ENCODE measurements at regions not wholly inside any gene's neighbourhood (a gene's known extent, or its start where the extent isn't known, plus 50 kb on each side); places are given as distances from the start of the nearest gene placed in this dataset.

DNA sequence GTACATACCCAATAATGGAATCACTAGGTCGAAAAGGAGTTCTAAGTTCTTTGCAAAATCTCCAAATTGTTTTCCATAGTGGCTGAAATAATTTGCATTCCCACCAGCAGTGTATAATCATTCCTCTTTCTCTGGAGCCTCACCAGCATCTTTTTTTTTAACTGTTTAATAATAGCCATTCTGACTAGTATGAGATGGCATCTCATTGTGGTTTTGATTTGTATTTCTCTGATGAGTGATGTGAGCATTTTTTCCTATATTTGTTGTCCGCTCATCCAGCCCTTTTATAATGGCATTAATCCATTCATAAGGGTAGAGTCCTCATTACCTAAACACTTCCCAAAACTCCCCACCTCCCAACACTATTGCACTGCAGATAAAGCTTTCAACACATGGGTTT, 278.3 kb downstream of the SEC23A start:
- Mint-ChIP-seq H3K4me1 (peaks cover 44% of the 10 kb centered on the region), H3K27me3 (ENCODE audit: low read depth in 3 of 3) (peaks cover 0 to 1% (median 0%) of the 10 kb centered on the region in 3 donors), H3K27ac (no peak overlapping the region), H3K9me3 (peaks cover 0 to 4% (median 3%) of the 10 kb centered on the region in 7 donors), H3K4me3 (no peak overlapping the region), H3K36me3 (no peaks in the 10 kb centered on the region)
- intact Hi-C loops (cut with micrococcal nuclease): no loop called here
- TF ChIP-seq, protein P1, sequence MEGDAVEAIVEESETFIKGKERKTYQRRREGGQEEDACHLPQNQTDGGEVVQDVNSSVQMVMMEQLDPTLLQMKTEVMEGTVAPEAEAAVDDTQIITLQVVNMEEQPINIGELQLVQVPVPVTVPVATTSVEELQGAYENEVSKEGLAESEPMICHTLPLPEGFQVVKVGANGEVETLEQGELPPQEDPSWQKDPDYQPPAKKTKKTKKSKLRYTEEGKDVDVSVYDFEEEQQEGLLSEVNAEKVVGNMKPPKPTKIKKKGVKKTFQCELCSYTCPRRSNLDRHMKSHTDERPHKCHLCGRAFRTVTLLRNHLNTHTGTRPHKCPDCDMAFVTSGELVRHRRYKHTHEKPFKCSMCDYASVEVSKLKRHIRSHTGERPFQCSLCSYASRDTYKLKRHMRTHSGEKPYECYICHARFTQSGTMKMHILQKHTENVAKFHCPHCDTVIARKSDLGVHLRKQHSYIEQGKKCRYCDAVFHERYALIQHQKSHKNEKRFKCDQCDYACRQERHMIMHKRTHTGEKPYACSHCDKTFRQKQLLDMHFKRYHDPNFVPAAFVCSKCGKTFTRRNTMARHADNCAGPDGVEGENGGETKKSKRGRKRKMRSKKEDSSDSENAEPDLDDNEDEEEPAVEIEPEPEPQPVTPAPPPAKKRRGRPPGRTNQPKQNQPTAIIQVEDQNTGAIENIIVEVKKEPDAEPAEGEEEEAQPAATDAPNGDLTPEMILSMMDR (IDR thresholded peaks at IDR 0.05): no peak
- no peak overlapping the region for H3K4me2 ChIP-seq (replicated peaks; ENCODE audit: extremely low read depth, low read length, poor library complexity, severe bottlenecking)
- H3K27ac ChIP-seq (ENCODE audit: low read depth in 1 of 2, low read length in 2 of 2): no peak overlapping the region
- no peaks in the 10 kb centered on the region for H3K9me3 ChIP-seq (replicated peaks in 1 of 2; ENCODE audit: control insufficient read depth in 1 of 2, insufficient read depth in 1 of 2, low read length in 2 of 2)
- no peaks in the 10 kb centered on the region for H3K36me3 ChIP-seq (replicated peaks in 1 of 2; ENCODE audit: control insufficient read depth in 1 of 2, insufficient read depth in 2 of 2, low read length in 2 of 2)
- WGBS (ENCODE audit: insufficient coverage): no CpG with 5 or more reads among the region's 2 CpGs
- no peaks in the 10 kb centered on the region for H3K27me3 ChIP-seq (ENCODE audit: control insufficient read depth in 2 of 2, insufficient read depth in 2 of 2, low read length in 2 of 2)
- H3K4me1 ChIP-seq (ENCODE audit: control insufficient read depth in 1 of 2, insufficient read depth in 2 of 2, low read length in 2 of 2): peaks cover 25 to 35% of the 10 kb centered on the region in 2 donors
- no peaks in the 10 kb centered on the region for H4K20me1 ChIP-seq (ENCODE audit: insufficient read depth, low read length)
- H2AFZ ChIP-seq (ENCODE audit: insufficient read depth, low read depth, low read length, poor library complexity, severe bottlenecking): no peak overlapping the region
- no peak overlapping the region for H3K9ac ChIP-seq (ENCODE audit: insufficient read depth, low read length, poor library complexity, severe bottlenecking)
- H3K79me2 ChIP-seq (ENCODE audit: insufficient read depth, low read length): no peaks in the 10 kb centered on the region
- no peak overlapping the region for H3K4me3 ChIP-seq (replicated peaks in 1 of 3; ENCODE audit: low read depth in 2 of 3, low read length in 3 of 3)
- no peak for DNase-seq

DNA sequence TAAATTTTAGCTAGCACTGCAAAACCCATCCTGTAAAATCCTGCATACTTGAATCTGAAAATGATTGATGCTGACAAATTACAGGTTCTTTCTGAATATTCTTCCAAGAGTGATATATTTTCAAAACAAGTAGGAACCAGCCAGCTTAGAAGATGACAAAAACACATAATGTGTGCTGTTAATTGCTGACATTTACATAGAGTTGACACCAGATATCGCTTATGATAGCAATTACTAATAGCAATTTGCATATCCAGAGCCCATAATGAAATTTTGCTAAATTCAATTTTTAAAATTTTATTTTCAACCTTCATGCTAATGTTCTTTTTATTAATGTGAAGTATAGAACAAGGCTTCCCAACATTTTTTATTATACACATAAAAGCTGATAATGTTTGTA, 284.5 kb downstream of the SEC23A start:
- no peak overlapping the region for H3K4me3 Mint-ChIP-seq
- peaks cover 0 to 2% (median 1%) of the 10 kb centered on the region in 3 donors for H3K27me3 Mint-ChIP-seq (ENCODE audit: low read depth in 3 of 3)
- Histone ChIP-seq H2AFZ (ENCODE audit: insufficient read depth, low read depth, low read length, poor library complexity, severe bottlenecking) (no peak overlapping the region), H3K27me3 (ENCODE audit: control insufficient read depth in 2 of 2, insufficient read depth in 2 of 2, low read length in 2 of 2) (no peaks in the 10 kb centered on the region), H3K79me2 (ENCODE audit: insufficient read depth, low read length) (no peaks in the 10 kb centered on the region), H4K20me1 (ENCODE audit: insufficient read depth, low read length) (no peaks in the 10 kb centered on the region), H3K4me1 (ENCODE audit: control insufficient read depth in 1 of 2, insufficient read depth in 2 of 2, low read length in 2 of 2) (no peaks in the 10 kb centered on the region), H3K36me3 (replicated peaks in 1 of 2; ENCODE audit: control insufficient read depth in 1 of 2, insufficient read depth in 2 of 2, low read length in 2 of 2) (no peaks in the 10 kb centered on the region), H3K9ac (ENCODE audit: insufficient read depth, low read length, poor library complexity, severe bottlenecking) (no peak overlapping the region), H3K4me2 (replicated peaks; ENCODE audit: extremely low read depth, low read length, poor library complexity, severe bottlenecking) (no peak overlapping the region), H3K9me3 (replicated peaks in 1 of 2; ENCODE audit: control insufficient read depth in 1 of 2, insufficient read depth in 1 of 2, low read length in 2 of 2) (no peaks in the 10 kb centered on the region), H3K4me3 (replicated peaks in 1 of 3; ENCODE audit: low read depth in 2 of 3, low read length in 3 of 3) (no peak overlapping the region), H3K27ac (ENCODE audit: low read depth in 1 of 2, low read length in 2 of 2) (no peak overlapping the region)
- H3K27ac Mint-ChIP-seq: no peak overlapping the region
- TF ChIP-seq, protein P1 (IDR thresholded peaks at IDR 0.05): no peak
- peaks cover 10% of the 10 kb centered on the region for H3K4me1 Mint-ChIP-seq
- H3K36me3 Mint-ChIP-seq: no peaks in the 10 kb centered on the region
- intact Hi-C loops (cut with micrococcal nuclease): no loop called here
- no CpG with 5 or more reads among the region's 1 CpG for WGBS (ENCODE audit: insufficient coverage)
- no peak for DNase-seq
- peaks cover 0 to 6% (median 4%) of the 10 kb centered on the region in 7 donors for H3K9me3 Mint-ChIP-seq
